Mesenchymal stem cell (in vitro differentiated cells and primary cell): ENCODE measurements at regions not wholly inside any gene's neighbourhood (a gene's known extent, or its start where the extent isn't known, plus 50 kb on each side); places are given as distances from the start of the nearest gene placed in this dataset.

Experiments
- DNase-seq: peaks from one replicate; pipeline ENCODE4 v3.0.0-alpha.2; 2013
- H2AFZ ChIP-seq: one replicate; pipeline ENCODE4 v1.6.1; 2013; ENCODE audit warnings: low read depth, mild to moderate bottlenecking, control low read depth, inconsistent platforms, low read length, moderate library complexity
- H2AK5ac ChIP-seq: 2 replicates; pipeline ENCODE4 v1.6.1; 2013; ENCODE audit warnings: low read length, moderate library complexity, mild to moderate bottlenecking, inconsistent platforms; ENCODE audit not compliant: severe bottlenecking
- H2BK120ac ChIP-seq: one replicate; pipeline ENCODE4 v1.6.1; 2013; ENCODE audit warnings: low read depth, mild to moderate bottlenecking, inconsistent platforms, low read length, moderate library complexity
- H2BK12ac ChIP-seq, 2 experiments: one replicate each; pipeline ENCODE4 v1.6.1; 2013; ENCODE audit warnings: inconsistent platforms in 2 of 2, low read length in 2 of 2, mild to moderate bottlenecking in 2 of 2, moderate library complexity in 2 of 2, control low read depth in 1 of 2
- H2BK15ac ChIP-seq: one replicate; pipeline ENCODE4 v1.6.1; 2013; ENCODE audit warnings: mild to moderate bottlenecking, low read depth, inconsistent platforms; ENCODE audit not compliant: poor library complexity, severe bottlenecking
- H2BK5ac ChIP-seq: 2 replicates; pipeline ENCODE4 v1.6.1; 2013; ENCODE audit warnings: low read depth, mild to moderate bottlenecking, low read length, control low read depth, inconsistent platforms; ENCODE audit not compliant: poor library complexity, severe bottlenecking
- H3K14ac ChIP-seq, 2 experiments: one replicate each; pipeline ENCODE4 v1.6.1; 2013; ENCODE audit warnings: inconsistent platforms in 2 of 2, low read length in 2 of 2, control low read depth in 1 of 2, mild to moderate bottlenecking in 1 of 2, moderate library complexity in 1 of 2
- H3K18ac ChIP-seq, 2 experiments: one replicate each; pipeline ENCODE4 v1.6.1; 2013; ENCODE audit warnings: inconsistent platforms in 2 of 2, low read length in 2 of 2, control low read depth in 1 of 2, low read depth in 1 of 2, mild to moderate bottlenecking in 1 of 2
- H3K23ac ChIP-seq, 2 experiments: one replicate each; pipeline ENCODE4 v1.6.1; 2013; ENCODE audit warnings: inconsistent platforms in 2 of 2, low read length in 2 of 2, mild to moderate bottlenecking in 2 of 2, moderate library complexity in 2 of 2, control low read depth in 1 of 2
- H3K27ac ChIP-seq: 2 replicates; pipeline ENCODE4 v1.5.1; 2013; ENCODE audit warnings: mild to moderate bottlenecking, moderate library complexity, low read length, control low read depth, inconsistent platforms; ENCODE audit not compliant: poor library complexity, severe bottlenecking
- H3K27me3 ChIP-seq, 2 experiments: 2 replicates each; pipeline versions ENCODE4 v1.6.1 to v1.7.0; 2013; ENCODE audit warnings: low read length in 2 of 2, mild to moderate bottlenecking in 2 of 2, moderate library complexity in 2 of 2, control low read depth in 1 of 2, inconsistent platforms in 1 of 2; ENCODE audit not compliant: control insufficient read depth in 1 of 2, insufficient read depth in 1 of 2
- H3K36me3 ChIP-seq, 2 experiments: 2 replicates each; pipeline versions ENCODE4 v1.6.1 to v1.7.0; 2013; ENCODE audit warnings: low read length in 2 of 2, control low read depth in 1 of 2, inconsistent platforms in 1 of 2, low read depth in 1 of 2, mild to moderate bottlenecking in 1 of 2; ENCODE audit not compliant: insufficient read depth in 2 of 2, control insufficient read depth in 1 of 2
- H3K4ac ChIP-seq, 2 experiments: one replicate each; pipeline ENCODE4 v1.6.1; 2013; ENCODE audit warnings: inconsistent platforms in 2 of 2, low read length in 2 of 2, mild to moderate bottlenecking in 2 of 2, moderate library complexity in 2 of 2, control low read depth in 1 of 2, low read depth in 1 of 2
- H3K4me1 ChIP-seq: 2 replicates; pipeline ENCODE4 v1.6.1; 2013; ENCODE audit warnings: low read depth, low read length, control low read depth; ENCODE audit not compliant: control insufficient read depth, insufficient read depth
- H3K4me2 ChIP-seq: 2 replicates; pipeline ENCODE4 v1.6.1; 2013; ENCODE audit warnings: low read length, mild to moderate bottlenecking, inconsistent platforms; ENCODE audit not compliant: poor library complexity, severe bottlenecking
- H3K4me3 ChIP-seq, 2 experiments: 2 replicates each; pipeline versions ENCODE4 v1.5.1 to v1.7.0; 2013; ENCODE audit warnings: low read length in 2 of 2, mild to moderate bottlenecking in 2 of 2, control low read depth in 1 of 2, low read depth in 1 of 2; ENCODE audit not compliant: insufficient read depth in 1 of 2
- H3K79me1 ChIP-seq: replicated peaks from 2 replicates; pipeline ENCODE4 v1.6.1; 2013; ENCODE audit warnings: mild to moderate bottlenecking, control low read depth, low read length, inconsistent platforms; ENCODE audit not compliant: poor library complexity, severe bottlenecking
- H3K9ac ChIP-seq: 2 replicates; pipeline ENCODE4 v1.7.0; 2013; ENCODE audit warnings: mild to moderate bottlenecking, low read length, moderate library complexity
- H3K9me3 ChIP-seq: 2 replicates; pipeline ENCODE4 v1.7.0; 2013; ENCODE audit warnings: mild to moderate bottlenecking, low read length; ENCODE audit not compliant: control insufficient read depth
- H4K8ac ChIP-seq: one replicate; pipeline ENCODE4 v1.6.1; 2013; ENCODE audit warnings: inconsistent platforms, mild to moderate bottlenecking, low read length, moderate library complexity
- H4K91ac ChIP-seq: one replicate; pipeline ENCODE4 v1.6.1; 2013; ENCODE audit warnings: mild to moderate bottlenecking, low read length, inconsistent platforms
- WGBS: methylation state at CpG from one replicate; pipeline ENCODE4 v1.1.7; 2013; ENCODE audit warnings: mixed read lengths; 5-methylcytosine and 5-hydroxymethylcytosine counted together

DNA sequence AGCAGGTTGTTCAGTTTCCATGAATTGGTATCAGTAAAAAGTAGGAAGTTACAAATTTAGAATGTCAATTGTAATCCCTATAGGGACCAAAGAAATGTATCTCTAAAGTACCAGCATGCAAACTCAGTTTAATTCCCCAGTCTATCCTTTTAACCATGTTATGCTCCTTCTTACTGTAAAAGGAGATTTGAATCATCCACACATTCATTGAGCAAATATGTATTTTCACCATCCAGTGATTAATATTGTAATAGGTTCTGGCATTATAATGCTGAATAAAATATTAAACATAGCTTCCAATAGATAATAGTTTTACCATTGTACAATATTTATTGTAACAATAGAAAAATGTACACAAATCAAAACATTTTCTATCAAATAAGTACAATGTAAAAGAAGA is 228.2 kb upstream of the SEMA3A start:
- Histone ChIP-seq H3K27me3 (no peaks in the 10 kb centered on the region), H3K23ac (no peak overlapping the region), H2BK5ac (no peak overlapping the region)

DNA sequence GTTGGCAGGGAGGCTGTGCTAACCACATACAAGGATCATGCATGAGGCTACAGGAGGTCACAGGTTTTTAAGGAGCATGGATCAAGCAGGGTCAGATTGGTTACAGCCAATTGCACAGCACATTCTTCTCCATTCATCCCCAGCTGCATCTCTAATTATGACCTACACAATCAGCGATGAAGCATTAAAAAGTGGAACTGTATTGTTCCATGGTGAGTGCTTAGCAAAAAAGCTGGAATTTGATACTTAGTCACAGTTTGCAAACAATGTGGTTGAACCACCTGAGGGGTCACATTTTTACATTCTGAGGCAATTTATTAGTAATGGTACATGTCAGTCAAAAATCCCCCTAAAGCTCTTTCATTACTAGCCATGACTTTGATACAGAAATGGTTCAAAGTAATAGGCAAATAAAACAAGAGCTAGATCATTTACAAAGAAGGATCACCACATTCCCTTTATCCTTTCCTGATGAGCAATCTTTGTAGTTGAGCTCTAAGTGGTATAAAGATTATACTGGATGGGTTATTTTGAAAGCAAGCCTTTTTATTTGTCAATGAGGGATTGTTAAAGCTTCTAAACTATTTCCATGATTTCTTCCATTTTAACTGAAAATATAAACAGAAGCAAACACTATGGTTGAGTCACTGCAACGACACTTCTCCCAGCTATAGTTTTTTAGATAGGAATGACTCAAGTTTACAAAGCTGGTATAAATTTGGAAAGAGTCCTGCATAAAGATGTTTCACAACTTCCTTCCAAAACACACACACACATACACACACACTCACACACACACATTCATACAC is 217.8 kb upstream of the SEMA3A start:
- Histone ChIP-seq H3K27me3 (no peaks in the 10 kb centered on the region), H3K79me1 (no peaks in the 10 kb centered on the region), H4K8ac (no peak overlapping the region), H3K4me1 (peaks cover 2% of the 10 kb centered on the region), H3K27ac (peak overlapping the region; percentile 79), H3K14ac (no peak overlapping the region), H3K4ac (no peak overlapping the region), H2BK15ac (no peak overlapping the region), H3K36me3 (no peaks in the 10 kb centered on the region), H2AFZ (no peak overlapping the region), H3K9ac (peak overlapping the region; percentile 76), H4K91ac (no peak overlapping the region), H3K4me3 (peak overlapping the region in 1 of 2 experiments; percentile 43), H2AK5ac (no peak overlapping the region), H3K4me2 (no peak overlapping the region), H3K23ac (no peak overlapping the region), H2BK120ac (no peak overlapping the region), H2BK12ac (peak overlapping the region in 1 of 2 experiments; percentile 26), H2BK5ac (no peak overlapping the region), H3K9me3 (no peaks in the 10 kb centered on the region), H3K18ac (peak overlapping the region in 1 of 2 experiments; percentile 67)
- 0% methylated on average over 1 of the region's 2 CpGs for WGBS
- peak; percentile 94 for DNase-seq

More for the DNA sequence above, 228.2 kb upstream of the SEMA3A start:
- Histone ChIP-seq H3K4ac (no peak overlapping the region), H4K8ac (no peak overlapping the region), H3K27ac (no peak overlapping the region), H2AK5ac (no peak overlapping the region), H2AFZ (no peak overlapping the region), H3K4me2 (no peak overlapping the region), H3K18ac (no peak overlapping the region), H2BK120ac (no peak overlapping the region), H3K79me1 (peaks cover 2% of the 10 kb centered on the region), H2BK12ac (no peak overlapping the region), H2BK15ac (no peak overlapping the region), H3K9me3 (peaks cover 24% of the 10 kb centered on the region), H4K91ac (no peak overlapping the region), H3K14ac (no peak overlapping the region), H3K4me3 (no peak overlapping the region), H3K36me3 (no peaks in the 10 kb centered on the region), H3K4me1 (no peaks in the 10 kb centered on the region), H3K9ac (peak overlapping the region; percentile 15)
- DNase-seq = no peak

GRCh38 chr7:84399661-84400060 is 205.1 kb upstream of the SEMA3A start:
- no peak overlapping the region for H3K9ac ChIP-seq
- WGBS = 100% methylated on average over 1 of the region's 1 CpG
- H3K27me3 ChIP-seq = no peaks in the 10 kb centered on the region

DNA sequence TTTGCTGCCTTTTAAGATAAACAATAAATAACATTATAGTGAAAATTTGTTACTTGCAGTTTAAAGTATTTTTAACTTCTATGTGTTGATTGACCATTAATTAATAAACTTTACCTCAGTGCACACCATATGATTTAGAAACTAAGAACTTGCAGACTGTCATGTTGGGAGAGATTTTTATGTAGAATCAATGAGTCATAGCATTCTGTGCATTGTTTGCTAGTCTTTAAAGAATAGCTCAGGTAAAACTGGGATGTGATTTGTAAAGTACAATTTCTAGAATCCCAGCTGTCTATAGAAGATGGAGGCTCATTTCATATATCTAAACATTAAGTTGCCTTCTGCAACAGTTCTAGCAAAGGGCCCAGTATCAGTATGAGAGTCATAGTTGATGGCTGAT is 199.6 kb upstream of the SEMA3A start:
- Histone ChIP-seq H3K9me3 (no peaks in the 10 kb centered on the region), H3K9ac (no peak overlapping the region), H3K27me3 (no peaks in the 10 kb centered on the region), H3K14ac (no peak overlapping the region), H3K4me1 (no peaks in the 10 kb centered on the region), H2BK5ac (no peak overlapping the region), H3K4ac (no peak overlapping the region), H2BK12ac (no peak overlapping the region), H3K79me1 (no peaks in the 10 kb centered on the region), H2AFZ (no peak overlapping the region), H2AK5ac (no peak overlapping the region), H3K23ac (no peak overlapping the region), H2BK15ac (no peak overlapping the region), H3K4me2 (no peak overlapping the region), H4K8ac (no peak overlapping the region), H3K4me3 (no peak overlapping the region), H3K27ac (no peak overlapping the region), H4K91ac (no peak overlapping the region), H3K18ac (no peak overlapping the region), H3K36me3 (no peaks in the 10 kb centered on the region), H2BK120ac (no peak overlapping the region)
- DNase-seq = no peak

More at GRCh38 chr7:84399661-84400060, 205.1 kb upstream of the SEMA3A start:
- Histone ChIP-seq H2AFZ (no peak overlapping the region), H4K8ac (no peak overlapping the region), H4K91ac (no peak overlapping the region), H3K4me2 (no peak overlapping the region), H3K4me1 (no peaks in the 10 kb centered on the region), H2BK120ac (no peak overlapping the region), H3K23ac (no peak overlapping the region), H2BK5ac (no peak overlapping the region), H2BK15ac (no peak overlapping the region), H3K14ac (no peak overlapping the region), H3K9me3 (peaks cover 13% of the 10 kb centered on the region), H3K18ac (no peak overlapping the region), H3K36me3 (no peaks in the 10 kb centered on the region), H3K79me1 (no peaks in the 10 kb centered on the region), H2AK5ac (no peak overlapping the region), H3K27ac (no peak overlapping the region), H3K4ac (no peak overlapping the region), H3K4me3 (no peak overlapping the region), H2BK12ac (no peak overlapping the region)
- DNase-seq = no peak
